CD4-positive, alpha-beta memory T cell (primary cell): ENCODE measurements at regions not wholly inside any gene's neighbourhood (a gene's known extent, or its start where the extent isn't known, plus 50 kb on each side); places are given as distances from the start of the nearest gene placed in this dataset.

Source experiments
- CTCF ChIA-PET: fragments of 350-600 bp; sonication (Branson Sonifier 250); formaldehyde crosslinking; loops from one replicate; lab custom pipeline; 2021; ENCODE audit warnings: inconsistent platforms; ENCODE audit not compliant: partially characterized antibody; lab: Charles Lee
- POLR2A ChIA-PET: fragments of 350-600 bp; sonication (Branson Sonifier 250); formaldehyde crosslinking; loops from one replicate; lab custom pipeline; 2021; ENCODE audit not compliant: partially characterized antibody; lab: Charles Lee
- DNase-seq, 5 donors: peaks; one replicate each; pipeline versions ENCODE4 v3.0.0 to v3.0.0-alpha.2; 2020 to 2022; ENCODE audit warnings: mixed read lengths in 1 of 5
- H3K27ac ChIP-seq: one replicate; pipeline ENCODE4 v1.7.0; 2013; ENCODE audit warnings: low read depth, low read length
- H3K27me3 ChIP-seq: 2 replicates; pipeline ENCODE4 v1.7.0; 2013; ENCODE audit warnings: mild to moderate bottlenecking, low read length, moderate library complexity; ENCODE audit not compliant: insufficient read depth
- H3K36me3 ChIP-seq: 2 replicates; pipeline ENCODE4 v1.7.0; 2013; ENCODE audit warnings: mild to moderate bottlenecking, low read length, moderate library complexity; ENCODE audit not compliant: insufficient read depth
- H3K4me1 ChIP-seq: 2 replicates; pipeline ENCODE4 v1.7.0; 2013; ENCODE audit warnings: mild to moderate bottlenecking, low read length, moderate library complexity; ENCODE audit not compliant: insufficient read depth
- H3K4me3 ChIP-seq, 2 donors: one replicate each; pipeline ENCODE4 v1.7.0; 2013; ENCODE audit warnings: low read length in 2 of 2, mild to moderate bottlenecking in 1 of 2
- H3K9me3 ChIP-seq, 2 donors: one replicate each; pipeline ENCODE4 v1.7.0; 2013; ENCODE audit warnings: low read length in 2 of 2, control low read depth in 1 of 2; ENCODE audit not compliant: control insufficient read depth in 1 of 2
- H3K27ac Mint-ChIP-seq, 7 donors: one replicate each; pipeline ENCODE4 v1.8.0; 2020 to 2021; ENCODE audit warnings: mixed read lengths in 7 of 7, mild to moderate bottlenecking in 6 of 7, inconsistent platforms in 3 of 7, moderate library complexity in 3 of 7
- H3K27me3 Mint-ChIP-seq, 2 donors: one replicate each; pipeline ENCODE4 v1.8.0; 2020 to 2021; ENCODE audit warnings: mixed read lengths in 2 of 2
- H3K36me3 Mint-ChIP-seq, 2 donors: one replicate each; pipeline ENCODE4 v1.8.0; 2020 to 2021; ENCODE audit warnings: mixed read lengths in 2 of 2, inconsistent platforms in 1 of 2, mild to moderate bottlenecking in 1 of 2
- H3K4me1 Mint-ChIP-seq, 4 donors: one replicate each; pipeline ENCODE4 v1.8.0; 2020 to 2021; ENCODE audit warnings: mixed read lengths in 4 of 4, mild to moderate bottlenecking in 1 of 4
- H3K4me3 Mint-ChIP-seq, 8 donors: one replicate each; pipeline ENCODE4 v1.8.0; 2020 to 2021; ENCODE audit warnings: mixed read lengths in 8 of 8, mild to moderate bottlenecking in 7 of 8, moderate library complexity in 6 of 8, inconsistent platforms in 3 of 8
- H3K9me3 Mint-ChIP-seq, 8 donors: one replicate each; pipeline ENCODE4 v1.8.0; 2020 to 2021; ENCODE audit warnings: mixed read lengths in 8 of 8, mild to moderate bottlenecking in 5 of 8, inconsistent platforms in 3 of 8, moderate library complexity in 1 of 8
- intact Hi-C: fragments of 100-400 bp; cut with micrococcal nuclease; formaldehyde crosslinking; loops from one replicate; pipeline ENCODE4 v1.15.1; 2023

DNA sequence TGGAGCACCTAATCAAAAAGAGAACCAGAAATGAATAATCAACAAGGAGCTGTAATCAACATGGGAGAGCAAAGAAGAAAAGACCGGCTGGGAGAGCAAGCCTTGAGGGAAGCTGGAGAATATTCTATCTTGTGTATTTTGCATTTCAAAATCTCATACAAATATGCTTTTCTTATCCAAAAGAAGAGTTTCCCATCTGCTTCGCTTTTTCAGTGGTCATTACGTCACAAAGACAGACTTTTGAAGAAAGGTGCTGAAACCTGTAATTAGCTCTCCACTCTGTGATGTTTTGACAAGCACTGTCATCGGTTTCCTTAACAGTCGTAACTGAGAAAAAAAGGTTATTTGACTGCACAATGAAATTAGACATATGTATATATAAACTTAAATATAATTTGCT is 139.1 kb upstream of the TACR1 start:
- no peaks in the 10 kb centered on the region for H3K4me1 Mint-ChIP-seq
- no peak overlapping the region for H3K4me3 Mint-ChIP-seq
- ChIA-PET CTCF (no interaction called here), POLR2A (no interaction called here)
- no peak overlapping the region for H3K27ac ChIP-seq
- DNase-seq, result no peak
- no peak overlapping the region for H3K27ac Mint-ChIP-seq
- intact Hi-C loops, result no loop called here
- no peaks in the 10 kb centered on the region for H3K36me3 Mint-ChIP-seq
- no peaks in the 10 kb centered on the region for H3K4me1 ChIP-seq
- no peaks in the 10 kb centered on the region for H3K36me3 ChIP-seq
- no peaks in the 10 kb centered on the region for H3K27me3 ChIP-seq
- H3K9me3 ChIP-seq, result no peaks in the 10 kb centered on the region
- H3K4me3 ChIP-seq, result no peak overlapping the region
- H3K27me3 Mint-ChIP-seq, result no peaks in the 10 kb centered on the region
- H3K9me3 Mint-ChIP-seq, result no peaks in the 10 kb centered on the region

DNA sequence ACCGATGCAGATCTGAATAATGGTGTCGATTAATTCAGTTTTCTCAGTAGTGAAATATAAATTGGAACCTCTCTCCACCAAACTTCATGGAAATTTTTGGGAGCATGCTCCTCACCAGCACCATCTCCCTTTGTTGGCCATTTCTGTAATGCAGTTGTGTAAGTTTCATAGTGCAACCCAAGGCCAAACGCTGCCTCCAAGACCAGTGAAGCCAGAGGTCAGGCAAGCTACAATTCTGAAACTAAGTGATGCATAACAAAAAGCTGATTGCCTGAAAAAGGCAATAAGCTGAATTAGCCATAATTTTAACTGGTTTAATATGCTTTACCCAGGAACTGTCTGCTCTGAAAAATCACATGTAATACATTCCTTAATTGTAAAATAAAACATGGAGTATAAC is 138.3 kb upstream of the TACR1 start:
- Histone ChIP-seq H3K4me3 (no peak overlapping the region), H3K36me3 (no peaks in the 10 kb centered on the region), H3K27ac (no peak overlapping the region), H3K27me3 (no peaks in the 10 kb centered on the region), H3K9me3 (no peaks in the 10 kb centered on the region), H3K4me1 (no peaks in the 10 kb centered on the region)
- intact Hi-C loops, result no loop called here
- Mint-ChIP-seq H3K27ac (no peak overlapping the region), H3K9me3 (no peaks in the 10 kb centered on the region), H3K36me3 (no peaks in the 10 kb centered on the region), H3K4me3 (no peak overlapping the region), H3K4me1 (no peaks in the 10 kb centered on the region), H3K27me3 (no peaks in the 10 kb centered on the region)
- ChIA-PET CTCF (no interaction called here), POLR2A (no interaction called here)
- DNase-seq, result no peak

DNA sequence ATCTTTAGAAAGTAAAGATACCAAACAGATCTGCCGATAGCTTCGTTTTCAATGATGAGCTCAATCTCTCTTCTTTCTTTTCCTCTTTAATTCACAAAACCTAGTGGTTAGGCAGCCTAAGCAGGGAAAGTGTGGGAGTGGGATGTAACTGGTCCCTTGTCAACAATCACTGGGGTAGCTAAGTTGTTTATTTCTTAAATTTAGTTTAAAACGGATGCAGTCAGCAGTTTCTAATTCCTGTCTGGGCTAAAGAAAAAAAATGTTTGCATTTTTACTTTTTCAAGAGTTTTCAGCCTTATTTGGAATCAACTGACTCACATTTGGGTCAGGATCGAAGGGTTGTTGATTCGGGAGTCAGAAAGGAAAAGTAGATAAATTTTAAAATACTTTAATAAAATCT is 137.7 kb upstream of the TACR1 start:
- intact Hi-C loops, result no loop called here
- no peak overlapping the region for H3K27ac Mint-ChIP-seq
- no peaks in the 10 kb centered on the region for H3K9me3 ChIP-seq
- no peaks in the 10 kb centered on the region for H3K36me3 ChIP-seq
- H3K27me3 ChIP-seq, result no peaks in the 10 kb centered on the region
- ChIA-PET CTCF (no interaction called here), POLR2A (no interaction called here)
- no peak overlapping the region for H3K27ac ChIP-seq
- H3K27me3 Mint-ChIP-seq, result no peaks in the 10 kb centered on the region
- no peak overlapping the region for H3K4me3 Mint-ChIP-seq
- H3K36me3 Mint-ChIP-seq, result no peaks in the 10 kb centered on the region
- no peak overlapping the region for H3K4me3 ChIP-seq
- no peaks in the 10 kb centered on the region for H3K4me1 Mint-ChIP-seq
- peaks cover 0 to 3% (median 0%) of the 10 kb centered on the region in 8 donors for H3K9me3 Mint-ChIP-seq
- no peak for DNase-seq
- no peaks in the 10 kb centered on the region for H3K4me1 ChIP-seq

DNA sequence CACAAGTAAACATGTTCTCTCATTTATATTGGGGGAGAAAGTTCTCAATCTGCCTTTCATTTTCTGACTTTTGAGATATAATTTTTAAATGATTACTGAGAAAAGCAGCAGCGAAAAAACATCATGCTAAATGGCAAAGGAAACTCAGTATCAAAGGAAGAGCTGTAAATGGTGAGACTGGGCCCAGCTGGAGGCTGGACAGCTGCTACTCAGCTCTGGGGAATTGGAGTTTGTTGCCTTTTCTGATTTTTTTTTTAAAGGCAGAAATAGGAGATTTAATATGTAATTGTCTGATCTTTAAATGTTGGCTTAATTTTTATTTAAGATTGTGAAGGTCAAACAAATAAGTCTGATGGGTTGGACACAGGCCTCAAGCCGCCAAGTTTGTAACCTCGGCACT is 137.1 kb upstream of the TACR1 start:
- Histone ChIP-seq H3K9me3 (no peaks in the 10 kb centered on the region), H3K4me3 (no peak overlapping the region), H3K4me1 (no peaks in the 10 kb centered on the region), H3K27me3 (no peaks in the 10 kb centered on the region), H3K27ac (no peak overlapping the region), H3K36me3 (no peaks in the 10 kb centered on the region)
- CTCF ChIA-PET, result no interaction called here
- Mint-ChIP-seq H3K36me3 (no peaks in the 10 kb centered on the region), H3K27ac (no peak overlapping the region), H3K9me3 (peaks cover 0 to 3% (median 0%) of the 10 kb centered on the region in 8 donors), H3K4me1 (no peaks in the 10 kb centered on the region), H3K27me3 (no peaks in the 10 kb centered on the region), H3K4me3 (no peak overlapping the region)
- POLR2A ChIA-PET, result no interaction called here
- no peak for DNase-seq
- intact Hi-C loops, result no loop called here

DNA sequence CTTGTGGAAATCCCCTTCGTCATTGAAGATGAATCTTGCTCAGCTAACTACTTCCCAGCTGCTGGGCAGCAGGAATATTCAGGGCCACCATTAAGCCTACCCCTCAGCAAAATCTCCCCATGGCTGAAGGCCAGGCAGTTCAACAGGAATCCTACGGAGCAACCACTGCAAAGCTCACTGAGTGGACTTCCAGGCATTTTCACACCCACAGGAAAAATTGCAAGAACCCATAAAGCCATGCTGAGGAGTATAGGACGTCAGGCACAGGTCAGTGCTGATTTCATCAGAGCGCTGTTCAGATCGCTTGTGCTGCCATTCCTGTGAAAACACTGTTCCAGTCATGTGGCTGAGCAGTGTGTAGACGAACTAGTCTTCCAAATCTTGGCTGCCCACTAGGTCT is 134.8 kb upstream of the TACR1 start:
- Histone ChIP-seq H3K27ac (no peak overlapping the region), H3K4me1 (no peaks in the 10 kb centered on the region), H3K36me3 (no peaks in the 10 kb centered on the region), H3K9me3 (no peaks in the 10 kb centered on the region), H3K27me3 (no peaks in the 10 kb centered on the region), H3K4me3 (no peak overlapping the region)
- DNase-seq, result no peak
- Mint-ChIP-seq H3K27ac (no peak overlapping the region), H3K9me3 (peaks cover 0 to 7% (median under 1%) of the 10 kb centered on the region in 8 donors), H3K27me3 (no peaks in the 10 kb centered on the region), H3K4me1 (no peaks in the 10 kb centered on the region), H3K4me3 (no peak overlapping the region), H3K36me3 (no peaks in the 10 kb centered on the region)
- ChIA-PET CTCF (interaction anchor here (1.2 kb wide), 1 partner anchor 9 kb away, joined by 3 read pairs; no protein-coding TSS in a partner anchor), POLR2A (no interaction called here)
- intact Hi-C loops, result no loop called here

DNA sequence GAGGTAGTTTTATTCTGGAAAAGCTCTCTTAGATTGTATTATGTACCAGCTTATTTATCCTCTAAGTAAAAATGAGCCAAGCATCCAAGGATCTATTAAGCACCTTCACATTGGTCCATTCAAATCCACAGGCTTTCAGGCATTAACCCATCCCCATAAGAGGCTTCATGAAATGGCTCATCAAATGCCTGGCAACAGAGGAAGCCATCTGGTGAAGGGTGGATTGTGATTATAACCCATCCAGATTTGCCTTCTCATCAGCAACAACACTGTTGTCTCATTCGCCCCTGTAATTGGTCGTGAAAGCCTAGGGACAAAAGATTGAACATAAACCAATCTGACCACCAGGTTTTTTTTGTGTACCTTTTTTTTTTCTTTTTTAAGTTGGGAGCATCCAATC is 134.3 kb upstream of the TACR1 start:
- ChIA-PET POLR2A (no interaction called here), CTCF (no interaction called here)
- no peak for DNase-seq
- no peak overlapping the region for H3K4me3 ChIP-seq
- Mint-ChIP-seq H3K27ac (no peak overlapping the region), H3K4me3 (no peak overlapping the region), H3K27me3 (no peaks in the 10 kb centered on the region), H3K36me3 (no peaks in the 10 kb centered on the region), H3K4me1 (no peaks in the 10 kb centered on the region), H3K9me3 (peaks cover 0 to 9% (median 2%) of the 10 kb centered on the region in 8 donors)
- H3K27me3 ChIP-seq, result no peaks in the 10 kb centered on the region
- no peak overlapping the region for H3K27ac ChIP-seq
- no peaks in the 10 kb centered on the region for H3K9me3 ChIP-seq
- no peaks in the 10 kb centered on the region for H3K36me3 ChIP-seq
- intact Hi-C loops, result no loop called here
- H3K4me1 ChIP-seq, result no peaks in the 10 kb centered on the region

DNA sequence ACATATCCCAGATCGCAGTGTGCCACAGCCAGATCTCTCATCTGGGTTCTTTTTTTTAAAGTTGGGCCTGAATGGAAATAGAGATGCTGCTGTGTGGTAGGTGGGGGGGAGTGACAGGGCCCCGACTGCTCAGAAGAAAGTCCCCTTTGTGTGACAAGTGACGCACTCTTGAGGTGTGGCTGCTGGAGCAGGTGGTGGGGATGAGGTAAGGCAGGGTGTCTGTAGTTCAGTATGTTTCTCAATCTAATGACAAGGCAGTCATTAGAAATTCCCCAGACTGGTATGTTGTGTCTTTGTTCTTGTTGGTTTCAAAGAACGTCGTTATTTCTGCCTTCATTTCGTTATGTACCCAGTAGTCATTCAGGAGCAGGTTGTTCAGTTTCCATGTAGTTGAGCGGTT is 128.8 kb upstream of the TACR1 start:
- ChIA-PET CTCF (no interaction called here), POLR2A (no interaction called here)
- Histone ChIP-seq H3K4me3 (no peak overlapping the region), H3K27me3 (no peaks in the 10 kb centered on the region), H3K4me1 (no peaks in the 10 kb centered on the region), H3K27ac (no peak overlapping the region), H3K9me3 (no peaks in the 10 kb centered on the region), H3K36me3 (no peaks in the 10 kb centered on the region)
- H3K4me1 Mint-ChIP-seq, result no peaks in the 10 kb centered on the region
- H3K9me3 Mint-ChIP-seq, result peaks cover 0 to 9% (median 2%) of the 10 kb centered on the region in 8 donors
- peaks cover 5 to 12% of the 10 kb centered on the region in 2 donors for H3K27me3 Mint-ChIP-seq
- no peaks in the 10 kb centered on the region for H3K36me3 Mint-ChIP-seq
- no peak overlapping the region for H3K27ac Mint-ChIP-seq
- intact Hi-C loops, result no loop called here
- H3K4me3 Mint-ChIP-seq, result no peak overlapping the region
- no peak for DNase-seq

DNA sequence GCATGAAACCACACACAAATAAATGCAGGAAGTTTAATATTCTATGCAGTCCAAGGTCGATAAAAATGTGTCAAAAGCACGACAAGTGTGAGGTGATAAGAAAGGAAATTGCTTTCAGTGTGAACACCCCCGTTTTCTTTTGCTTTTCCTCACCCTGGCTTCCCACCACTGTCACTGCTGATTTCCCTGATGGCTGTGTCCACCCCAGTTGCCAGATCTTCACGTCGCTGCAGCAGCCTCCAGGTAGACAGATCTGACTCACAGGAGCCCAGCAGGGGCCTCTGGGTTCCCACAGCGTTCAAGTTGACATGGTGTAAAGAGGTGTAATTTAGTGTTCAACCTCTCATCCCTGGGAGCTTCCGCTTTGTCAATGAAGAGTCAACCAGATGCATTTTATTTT is 128.0 kb upstream of the TACR1 start:
- H3K27ac Mint-ChIP-seq, result no peak overlapping the region

More for the DNA sequence above, 128.0 kb upstream of the TACR1 start:
- POLR2A ChIA-PET, result no interaction called here
- DNase-seq, result no peak
- peaks cover 0 to 8% (median 2%) of the 10 kb centered on the region in 8 donors for H3K9me3 Mint-ChIP-seq
- Histone ChIP-seq H3K27ac (no peak overlapping the region), H3K4me3 (no peak overlapping the region), H3K9me3 (no peaks in the 10 kb centered on the region), H3K36me3 (no peaks in the 10 kb centered on the region), H3K27me3 (no peaks in the 10 kb centered on the region), H3K4me1 (no peaks in the 10 kb centered on the region)
- no peaks in the 10 kb centered on the region for H3K4me1 Mint-ChIP-seq
- peaks cover 5 to 12% of the 10 kb centered on the region in 2 donors for H3K27me3 Mint-ChIP-seq
- CTCF ChIA-PET, result no interaction called here
- no peak overlapping the region for H3K4me3 Mint-ChIP-seq
- H3K36me3 Mint-ChIP-seq, result no peaks in the 10 kb centered on the region
- intact Hi-C loops, result no loop called here
